Lower lobe of right lung (tissue), 2 donors: ENCODE measurements at regions not wholly inside any gene's neighbourhood (a gene's known extent, or its start where the extent isn't known, plus 50 kb on each side); places are given as distances from the start of the nearest gene placed in this dataset.
"Not testable (repeated sequence)": the region's sequence is repeated elsewhere in the genome, so short reads cannot be mapped to it uniquely, and the experiment has no call there.

ENCODE experiments used
- ATAC-seq, 2 donors: fragments of 200-7000 bp; cut with Tn5 transposase; one replicate each; pipeline ENCODE4 v1.9.1; 2020 to 2022; ENCODE audit warnings: mild to moderate bottlenecking in 2 of 2, moderate library complexity in 2 of 2
- DNase-seq: peaks from one replicate; pipeline ENCODE4 v3.0.0-alpha.2; 2020
- H3K27ac ChIP-seq: fragments of 200-600 bp; one replicate; pipeline ENCODE4 v1.8.0; 2022
- H3K27me3 ChIP-seq: fragments of 200-600 bp; one replicate; pipeline ENCODE4 v1.8.0; 2022; ENCODE audit warnings: low read depth
- H3K36me3 ChIP-seq: fragments of 200-600 bp; one replicate; pipeline ENCODE4 v1.8.0; 2022; ENCODE audit warnings: mild to moderate bottlenecking
- H3K4me1 ChIP-seq: fragments of 200-600 bp; one replicate; pipeline ENCODE4 v1.8.0; 2022
- H3K4me3 ChIP-seq: fragments of 200-600 bp; one replicate; pipeline ENCODE4 v1.8.0; 2022; ENCODE audit warnings: mild to moderate bottlenecking
- H3K9me3 ChIP-seq: fragments of 200-600 bp; one replicate; pipeline ENCODE4 v1.8.0; 2022
- CTCF ChIP-seq: fragments of 200-600 bp; IDR thresholded peaks from one replicate; pipeline ENCODE4 v1.8.0; 2022; ENCODE audit warnings: antibody characterized with exemption, mild to moderate bottlenecking
- intact Hi-C: fragments of 100-400 bp; cut with DNase I; formaldehyde crosslinking; loops from one replicate; pipeline ENCODE4 v1.11.0; 2022
- donor health status: DM: no; HTN: yes; CAD: no; lungs with severe emphysema.

DNA sequence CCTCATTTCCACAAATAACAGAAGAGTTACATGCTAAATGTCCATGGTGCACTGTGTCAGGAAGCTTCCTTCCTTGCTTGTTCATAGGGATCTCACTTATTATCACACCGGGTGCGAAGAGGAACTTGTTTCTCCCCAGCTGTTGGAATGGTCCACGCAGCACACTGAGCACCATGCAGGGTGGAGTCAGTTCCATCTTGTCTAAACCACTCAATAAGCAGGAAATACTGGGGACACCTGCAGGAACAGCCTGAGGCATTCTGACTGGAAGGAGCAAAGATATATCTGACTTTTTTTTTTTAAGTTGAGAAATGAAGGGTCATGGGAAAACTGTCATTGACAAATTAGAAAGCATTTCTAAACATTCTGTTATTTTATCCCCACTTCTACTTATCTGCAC lies 70.0 kb upstream of the WDR72 start:
- intact Hi-C loops = no loop called here
- Histone ChIP-seq H3K9me3 (no peaks in the 10 kb centered on the region), H3K36me3 (no peaks in the 10 kb centered on the region), H3K4me3 (no peak overlapping the region), H3K27me3 (no peaks in the 10 kb centered on the region), H3K4me1 (peaks cover 5% of the 10 kb centered on the region), H3K27ac (no peak overlapping the region)
- no peak for TF ChIP-seq CTCF
- no peak for ATAC-seq
- no peak for DNase-seq

- Histone ChIP-seq H3K4me1 (no peaks in the 10 kb centered on the region), H3K9me3 (no peaks in the 10 kb centered on the region), H3K27ac (no peak overlapping the region), H3K27me3 (no peaks in the 10 kb centered on the region), H3K4me3 (no peak overlapping the region), H3K36me3 (no peaks in the 10 kb centered on the region)
- ATAC-seq = no peak
- intact Hi-C loops = no loop called here
- no peak for TF ChIP-seq CTCF
- no peak for DNase-seq
Observed at GRCh38 chr15:53827355-53827754, 67.9 kb upstream of the WDR72 start.

DNA sequence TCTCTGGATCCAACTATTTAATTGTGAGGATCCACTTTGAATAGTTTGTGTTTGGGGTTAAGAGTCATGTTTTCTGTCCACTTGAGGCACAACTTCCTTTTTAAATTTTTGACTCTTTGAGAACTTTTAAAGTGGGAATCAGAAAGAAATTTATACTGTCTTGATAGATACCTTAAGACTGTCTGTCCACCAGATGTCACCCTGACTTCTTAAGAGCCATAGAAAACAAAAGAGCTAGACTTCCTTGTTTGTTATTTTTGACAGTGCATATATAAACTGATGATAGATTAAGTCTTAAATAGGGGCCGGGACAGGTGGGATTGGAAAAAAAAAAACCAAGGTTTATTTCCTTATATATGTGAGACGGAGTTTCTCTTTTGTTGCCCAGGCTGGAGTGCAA lies 52.1 kb upstream of the WDR72 start:
- DNase-seq = no peak
- intact Hi-C loops = no loop called here

DNA sequence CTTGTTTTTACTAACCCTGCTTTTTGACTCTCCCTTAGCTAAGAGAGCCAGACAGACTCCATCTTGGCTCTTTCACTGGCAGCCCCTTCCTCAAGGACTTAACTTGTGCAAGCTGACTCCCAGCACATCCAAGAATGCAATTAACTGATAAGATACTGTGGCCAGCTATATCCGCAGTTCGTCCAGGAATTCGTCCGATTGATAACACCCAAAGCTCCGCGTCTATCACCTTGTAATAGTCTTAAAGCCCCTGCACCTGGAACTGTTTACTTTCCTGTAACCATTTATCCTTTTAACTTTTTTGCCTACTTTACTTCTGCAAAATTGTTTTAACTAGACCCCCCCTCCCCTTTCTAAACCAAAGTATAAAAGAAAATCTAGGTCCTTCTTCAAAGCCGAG lies 50.8 kb upstream of the WDR72 start:
- H3K9me3 ChIP-seq, H3K4me1 ChIP-seq, ATAC-seq, H3K4me3 ChIP-seq, H3K27me3 ChIP-seq, H3K27ac ChIP-seq, DNase-seq, H3K36me3 ChIP-seq, intact Hi-C loops: not testable (repeated sequence)

More for the DNA sequence above, 52.1 kb upstream of the WDR72 start:
- ATAC-seq = no peak
- Histone ChIP-seq H3K4me1 (no peaks in the 10 kb centered on the region), H3K9me3 (no peaks in the 10 kb centered on the region), H3K36me3 (no peaks in the 10 kb centered on the region), H3K27ac (no peak overlapping the region), H3K4me3 (no peak overlapping the region), H3K27me3 (no peaks in the 10 kb centered on the region)
- TF ChIP-seq CTCF = peak; percentile 21
